ENCODE measurements at regions not wholly inside any gene's neighbourhood (a gene's known extent, or its start where the extent isn't known, plus 50 kb on each side); places are given as distances from the start of the nearest gene placed in this dataset.

- no peaks in the 10 kb centered on the region for H3K4me1 ChIP-seq (ENCODE audit: low read length)
- H4K20me1 ChIP-seq (ENCODE audit: insufficient read depth, low read length): no peaks in the 10 kb centered on the region
- H3K9ac ChIP-seq (ENCODE audit: low read length): no peak overlapping the region
- H3K27ac ChIP-seq (ENCODE audit: low read length): no peak overlapping the region
- no peaks in the 10 kb centered on the region for H3K79me2 ChIP-seq (ENCODE audit: low read length)
- H3K4me3 ChIP-seq (ENCODE audit: low read length): no peak overlapping the region
- H3K27me3 ChIP-seq (ENCODE audit: low read depth, low read length): no peaks in the 10 kb centered on the region
- no peak overlapping the region for H3K4me2 ChIP-seq (ENCODE audit: low read length)
- H3K9me3 ChIP-seq (ENCODE audit: insufficient read depth, low read length): no peaks in the 10 kb centered on the region
- H3K36me3 ChIP-seq (replicated peaks; ENCODE audit: low read depth, low read length): no peaks in the 10 kb centered on the region
- TF ChIP-seq EZH2phosphoT487 (IDR thresholded peaks at IDR 0.05; ENCODE audit: low read depth): no peak
- TF ChIP-seq, protein P1, sequence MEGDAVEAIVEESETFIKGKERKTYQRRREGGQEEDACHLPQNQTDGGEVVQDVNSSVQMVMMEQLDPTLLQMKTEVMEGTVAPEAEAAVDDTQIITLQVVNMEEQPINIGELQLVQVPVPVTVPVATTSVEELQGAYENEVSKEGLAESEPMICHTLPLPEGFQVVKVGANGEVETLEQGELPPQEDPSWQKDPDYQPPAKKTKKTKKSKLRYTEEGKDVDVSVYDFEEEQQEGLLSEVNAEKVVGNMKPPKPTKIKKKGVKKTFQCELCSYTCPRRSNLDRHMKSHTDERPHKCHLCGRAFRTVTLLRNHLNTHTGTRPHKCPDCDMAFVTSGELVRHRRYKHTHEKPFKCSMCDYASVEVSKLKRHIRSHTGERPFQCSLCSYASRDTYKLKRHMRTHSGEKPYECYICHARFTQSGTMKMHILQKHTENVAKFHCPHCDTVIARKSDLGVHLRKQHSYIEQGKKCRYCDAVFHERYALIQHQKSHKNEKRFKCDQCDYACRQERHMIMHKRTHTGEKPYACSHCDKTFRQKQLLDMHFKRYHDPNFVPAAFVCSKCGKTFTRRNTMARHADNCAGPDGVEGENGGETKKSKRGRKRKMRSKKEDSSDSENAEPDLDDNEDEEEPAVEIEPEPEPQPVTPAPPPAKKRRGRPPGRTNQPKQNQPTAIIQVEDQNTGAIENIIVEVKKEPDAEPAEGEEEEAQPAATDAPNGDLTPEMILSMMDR (IDR thresholded peaks at IDR 0.05; ENCODE audit: low read depth, low read length): no peak
- H2AFZ ChIP-seq (ENCODE audit: low read depth, low read length): no peak overlapping the region
Observed at GRCh38 chrX:38899650-38900049, 98.4 kb downstream of the MID1IP1 start.

- Histone ChIP-seq H3K79me2 (ENCODE audit: low read length) (no peaks in the 10 kb centered on the region), H3K27ac (ENCODE audit: low read length) (no peak overlapping the region), H3K27me3 (ENCODE audit: low read depth, low read length) (no peaks in the 10 kb centered on the region), H3K36me3 (replicated peaks; ENCODE audit: low read depth, low read length) (no peaks in the 10 kb centered on the region), H3K4me3 (ENCODE audit: low read length) (no peak overlapping the region), H4K20me1 (ENCODE audit: insufficient read depth, low read length) (no peaks in the 10 kb centered on the region), H3K9me3 (ENCODE audit: insufficient read depth, low read length) (no peaks in the 10 kb centered on the region), H3K9ac (ENCODE audit: low read length) (no peak overlapping the region), H3K4me1 (ENCODE audit: low read length) (no peaks in the 10 kb centered on the region), H2AFZ (ENCODE audit: low read depth, low read length) (no peak overlapping the region), H3K4me2 (ENCODE audit: low read length) (no peak overlapping the region)
- no peak for TF ChIP-seq EZH2phosphoT487 (IDR thresholded peaks at IDR 0.05; ENCODE audit: low read depth)
- TF ChIP-seq, protein P1 (IDR thresholded peaks at IDR 0.05; ENCODE audit: low read depth, low read length): no peak
Observed at GRCh38 chrX:38900719-38901118, 99.5 kb downstream of the MID1IP1 start.

DNA sequence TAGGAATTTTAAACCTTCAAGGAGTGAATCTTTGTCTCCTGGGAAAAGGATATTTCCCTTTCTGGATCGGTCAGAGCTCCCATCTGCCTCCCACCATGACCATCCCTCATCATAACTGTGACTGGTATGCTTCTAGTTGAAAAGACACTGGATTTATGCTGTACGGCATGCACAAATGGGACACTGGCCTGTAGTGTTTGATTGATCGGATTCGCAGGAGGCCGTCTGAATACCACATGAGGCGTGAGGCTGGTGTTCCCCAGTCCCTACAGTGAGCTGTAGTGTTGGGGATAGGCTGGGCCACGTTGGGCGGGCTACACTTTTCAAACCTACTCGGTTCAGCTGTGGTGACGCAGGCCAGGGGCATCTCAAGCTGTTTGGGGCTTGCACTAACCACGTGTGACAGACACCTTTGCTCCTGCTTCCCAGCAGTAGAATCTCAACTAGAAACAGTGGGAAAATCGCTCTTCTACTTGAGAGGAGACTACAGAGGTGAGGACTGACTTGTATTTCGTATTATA is 101.8 kb downstream of the MID1IP1 start:
- no peak overlapping the region for H3K4me3 ChIP-seq (ENCODE audit: low read length)
- no peak for TF ChIP-seq EZH2phosphoT487 (IDR thresholded peaks at IDR 0.05; ENCODE audit: low read depth)
- TF ChIP-seq, protein P1 (IDR thresholded peaks at IDR 0.05; ENCODE audit: low read depth, low read length): no peak
- no peaks in the 10 kb centered on the region for H4K20me1 ChIP-seq (ENCODE audit: insufficient read depth, low read length)
- no peak overlapping the region for H3K4me2 ChIP-seq (ENCODE audit: low read length)
- no peaks in the 10 kb centered on the region for H3K27me3 ChIP-seq (ENCODE audit: low read depth, low read length)
- no peak overlapping the region for H2AFZ ChIP-seq (ENCODE audit: low read depth, low read length)
- no peaks in the 10 kb centered on the region for H3K36me3 ChIP-seq (replicated peaks; ENCODE audit: low read depth, low read length)
- H3K79me2 ChIP-seq (ENCODE audit: low read length): no peaks in the 10 kb centered on the region
- no peak overlapping the region for H3K9ac ChIP-seq (ENCODE audit: low read length)
- no peaks in the 10 kb centered on the region for H3K4me1 ChIP-seq (ENCODE audit: low read length)
- no peaks in the 10 kb centered on the region for H3K9me3 ChIP-seq (ENCODE audit: insufficient read depth, low read length)
- H3K27ac ChIP-seq (ENCODE audit: low read length): no peak overlapping the region

DNA sequence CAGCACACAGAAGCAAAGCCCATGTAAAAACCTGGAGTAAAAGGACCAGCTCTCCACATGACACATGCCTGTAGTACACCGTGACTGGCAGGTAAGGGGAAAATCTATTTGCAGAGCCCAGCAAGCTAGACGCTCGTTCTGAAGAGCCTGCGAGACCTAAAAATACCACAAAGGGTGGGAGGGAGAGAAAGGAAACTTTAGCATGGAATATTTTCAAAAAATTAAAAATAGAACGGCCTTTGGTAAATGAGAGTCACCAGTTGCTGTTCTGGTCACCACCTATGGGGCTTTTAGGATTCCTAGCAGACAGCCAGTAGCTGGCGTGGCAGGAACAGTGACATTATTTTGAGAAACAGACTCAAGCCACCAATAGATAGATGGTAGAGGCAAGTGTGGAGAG is 115.5 kb downstream of the MID1IP1 start:
- H3K27me3 ChIP-seq (ENCODE audit: low read depth, low read length): no peaks in the 10 kb centered on the region
- H2AFZ ChIP-seq (ENCODE audit: low read depth, low read length): no peak overlapping the region
- H3K27ac ChIP-seq (ENCODE audit: low read length): no peak overlapping the region
- H3K4me2 ChIP-seq (ENCODE audit: low read length): no peak overlapping the region
- H3K79me2 ChIP-seq (ENCODE audit: low read length): no peaks in the 10 kb centered on the region
- no peaks in the 10 kb centered on the region for H3K4me1 ChIP-seq (ENCODE audit: low read length)
- no peaks in the 10 kb centered on the region for H3K36me3 ChIP-seq (replicated peaks; ENCODE audit: low read depth, low read length)
- no peak overlapping the region for H3K4me3 ChIP-seq (ENCODE audit: low read length)
- TF ChIP-seq, protein P1 (IDR thresholded peaks at IDR 0.05; ENCODE audit: low read depth, low read length): no peak
- TF ChIP-seq EZH2phosphoT487 (IDR thresholded peaks at IDR 0.05; ENCODE audit: low read depth): no peak
- no peaks in the 10 kb centered on the region for H3K9me3 ChIP-seq (ENCODE audit: insufficient read depth, low read length)
- no peaks in the 10 kb centered on the region for H4K20me1 ChIP-seq (ENCODE audit: insufficient read depth, low read length)
- no peak overlapping the region for H3K9ac ChIP-seq (ENCODE audit: low read length)

All from OCI-LY3 (cell line).